SK-N-SH (cell line): ENCODE measurements at regions not wholly inside any gene's neighbourhood (a gene's known extent, or its start where the extent isn't known, plus 50 kb on each side); places are given as distances from the start of the nearest gene placed in this dataset.

Experiments used
- CTCF ChIA-PET: fragments of 300-600, 350-600 bp; formaldehyde crosslinking; extraction: SDS; loops from one replicate; lab custom pipeline; 2021; lab: Yijun Ruan, JAX
- POLR2A ChIA-PET: fragments of 350-600 bp; sonication (Branson Sonifier 250); formaldehyde crosslinking; extraction: SDS; loops from one replicate; lab custom pipeline; 2020; ENCODE audit warnings: antibody characterized with exemption, inconsistent platforms; lab: Yijun Ruan, JAX
- DNase-seq: peaks from one replicate; pipeline ENCODE4 v3.0.0; 2012
- H2AFZ ChIP-seq: fragments of 200-600 bp; sonication (generic); 2 replicates; pipeline ENCODE4 v1.8.1; 2016; ENCODE audit warnings: antibody characterized with exemption, mild to moderate bottlenecking, low read depth
- H3F3A ChIP-seq: fragments of 200-600 bp; sonication (generic); replicated peaks from 2 replicates; pipeline ENCODE3; 2016; ENCODE audit warnings: antibody characterized with exemption, mild to moderate bottlenecking; ENCODE audit not compliant: insufficient read depth
- H3K27ac ChIP-seq, 2 experiments: fragments of 200-500 bp in 1 of 2; fragments of 200-600 bp in 1 of 2; sonication (Bioruptor generic) in 1 of 2; sonication (generic), shearing (Covaris generic) in 1 of 2; 2 replicates each; pipeline versions ENCODE4 v1.5.1 to v1.6.1; 2014 to 2016; ENCODE audit warnings: low read depth in 2 of 2, inconsistent platforms in 1 of 2, low read length in 1 of 2, mild to moderate bottlenecking in 1 of 2, mixed read lengths in 1 of 2
- H3K27me3 ChIP-seq: fragments of 200-600 bp; sonication (generic), shearing (Covaris generic); 2 replicates; pipeline ENCODE4 v1.6.1; 2016; ENCODE audit warnings: mixed run types; ENCODE audit not compliant: insufficient read depth
- H3K36me3 ChIP-seq, 2 experiments: fragments of 200-500 bp in 1 of 2; fragments of 200-600 bp in 1 of 2; sonication (Bioruptor generic) in 1 of 2; sonication (generic) in 1 of 2; replicated peaks in 1 of 2; 2 replicates each; pipeline versions ENCODE3 to v1.5.1; 2014 to 2016; ENCODE audit warnings: low read length in 1 of 2, mild to moderate bottlenecking in 1 of 2; ENCODE audit not compliant: insufficient read depth in 2 of 2, control insufficient read depth in 1 of 2
- H3K4me1 ChIP-seq, 2 experiments: fragments of 200-500 bp in 1 of 2; fragments of 200-600 bp in 1 of 2; sonication (Bioruptor generic) in 1 of 2; sonication (generic), shearing (Covaris generic) in 1 of 2; 2 replicates each; pipeline versions ENCODE4 v1.5.1 to v1.6.1; 2014 to 2016; ENCODE audit warnings: low read depth in 1 of 2, low read length in 1 of 2, mixed run types in 1 of 2; ENCODE audit not compliant: insufficient read depth in 2 of 2, control insufficient read depth in 1 of 2
- H3K4me2 ChIP-seq: fragments of 200-600 bp; sonication (generic), shearing (Covaris generic); 2 replicates; pipeline ENCODE4 v1.6.1; 2017; ENCODE audit warnings: mixed run types
- H3K4me3 ChIP-seq, 2 experiments: fragments of 200-500 bp in 1 of 2; fragments of 200-600 bp in 1 of 2; sonication (Bioruptor generic) in 1 of 2; sonication (generic), shearing (Covaris generic) in 1 of 2; 2 replicates each; pipeline versions ENCODE4 v1.5.1 to v1.8.1; 2014 to 2016; ENCODE audit warnings: low read depth in 2 of 2, inconsistent platforms in 1 of 2, low read length in 1 of 2, mild to moderate bottlenecking in 1 of 2, mixed read lengths in 1 of 2, moderate library complexity in 1 of 2
- H3K79me2 ChIP-seq: fragments of 200-600 bp; sonication (generic); 2 replicates; pipeline ENCODE4 v1.8.1; 2017; ENCODE audit warnings: mild to moderate bottlenecking; ENCODE audit not compliant: insufficient read depth
- H3K9ac ChIP-seq: fragments of 200-600 bp; sonication (generic); 2 replicates; pipeline ENCODE4 v1.6.1; 2017; ENCODE audit warnings: mixed run types
- H3K9me2 ChIP-seq: fragments of 200-600 bp; sonication (generic); 2 replicates; pipeline ENCODE4 v1.6.1; 2017; ENCODE audit warnings: mixed run types
- H3K9me3 ChIP-seq: fragments of 200-600 bp; sonication (generic); 2 replicates; pipeline ENCODE4 v1.6.1; 2017; ENCODE audit warnings: mixed run types, mild to moderate bottlenecking, moderate library complexity
- H4K20me1 ChIP-seq: fragments of 200-600 bp; sonication (generic); 2 replicates; pipeline ENCODE4 v1.6.1; 2017; ENCODE audit warnings: mild to moderate bottlenecking, mixed run types; ENCODE audit not compliant: insufficient read depth
- CHD2 ChIP-seq: fragments of 150-350 bp; IDR thresholded peaks from 2 replicates; pipeline ENCODE4 v1.6.1; 2018; ENCODE audit warnings: low read length; ENCODE audit not compliant: partially characterized antibody
- EP300 ChIP-seq, 2 experiments: IDR thresholded peaks; 2 replicates each; pipeline versions ENCODE4 v1.4.0 to v1.6.1; 2012; ENCODE audit warnings: borderline replicate concordance in 1 of 2, low read depth in 1 of 2, low read length in 1 of 2
- EZH2phosphoT487 ChIP-seq: fragments of 200-600 bp; sonication (generic); IDR thresholded peaks from 2 replicates; pipeline ENCODE4 v1.6.1; 2017; ENCODE audit warnings: low read depth, mixed run types, mild to moderate bottlenecking, antibody characterized with exemption, moderate library complexity, borderline replicate concordance
- FOSL2 ChIP-seq: IDR thresholded peaks from 2 replicates; pipeline ENCODE4 v1.4.0; 2012; ENCODE audit warnings: low read depth, mild to moderate bottlenecking, moderate library complexity, borderline replicate concordance
- FOXJ3 ChIP-seq: sonication (generic); formaldehyde crosslinking; IDR thresholded peaks from 2 replicates; pipeline ENCODE4 v1.5.1; 2020; ENCODE audit warnings: mild to moderate bottlenecking, missing genetic modification reagents
- GABPA ChIP-seq: IDR thresholded peaks from 2 replicates; pipeline ENCODE4 v1.4.0; 2012; ENCODE audit warnings: low read depth, mild to moderate bottlenecking
- IRF3 ChIP-seq: fragments of 150-350 bp; IDR thresholded peaks from 2 replicates; pipeline ENCODE4 v1.6.1; 2016; ENCODE audit warnings: mild to moderate bottlenecking, low read depth, low read length
- MAX ChIP-seq: IDR thresholded peaks from 2 replicates; pipeline ENCODE4 v1.4.0; 2012; ENCODE audit warnings: low read depth
- MXI1 ChIP-seq: IDR thresholded peaks from 2 replicates; pipeline ENCODE4 v1.6.1; 2012; ENCODE audit warnings: mild to moderate bottlenecking, low read depth, low read length, improper control_type of control experiment
- PBX3 ChIP-seq: IDR thresholded peaks from 2 replicates; pipeline ENCODE4; 2012
- RAD21 ChIP-seq: IDR thresholded peaks from 2 replicates; pipeline ENCODE4 v1.6.1; 2012; ENCODE audit warnings: mild to moderate bottlenecking, low read length
- REST ChIP-seq: IDR thresholded peaks from 2 replicates; pipeline ENCODE4 v1.6.1; 2012; ENCODE audit warnings: mild to moderate bottlenecking, low read depth, low read length, moderate library complexity
- RXRA ChIP-seq: IDR thresholded peaks from 2 replicates; pipeline ENCODE4 v1.4.0; 2012; ENCODE audit warnings: low read depth, mild to moderate bottlenecking, borderline replicate concordance
- SIN3A ChIP-seq: IDR thresholded peaks from 2 replicates; pipeline ENCODE4 v1.6.1; 2012; ENCODE audit warnings: low read depth, mild to moderate bottlenecking, low read length, moderate library complexity, borderline replicate concordance
- TAF1 ChIP-seq: IDR thresholded peaks from 2 replicates; pipeline ENCODE4 v1.6.1; 2012; ENCODE audit warnings: low read depth, mild to moderate bottlenecking, low read length, moderate library complexity, borderline replicate concordance
- USF2 ChIP-seq: fragments of 150-350 bp; IDR thresholded peaks from 2 replicates; pipeline ENCODE4 v1.6.1; 2017; ENCODE audit warnings: antibody characterized with exemption, low read length, low read depth, borderline replicate concordance
- YY1 ChIP-seq: IDR thresholded peaks from 2 replicates; pipeline ENCODE4 v1.4.0; 2012; ENCODE audit warnings: low read depth, mild to moderate bottlenecking
- WGBS: methylation state at CpG from one replicate; pipeline ENCODE4 v1.1.6; 2017; ENCODE audit warnings: low lambda C conversion rate; 5-methylcytosine and 5-hydroxymethylcytosine counted together
- TF ChIP-seq, protein P1 (sequence below): fragments of 200-600 bp; sonication (generic); IDR thresholded peaks from 2 replicates; pipeline ENCODE4 v1.6.1; 2017; ENCODE audit warnings: antibody characterized with exemption, mild to moderate bottlenecking, moderate library complexity
- TF ChIP-seq, protein P2 (sequence below): IDR thresholded peaks from 2 replicates; pipeline ENCODE4 v1.4.0; 2012; ENCODE audit warnings: low read depth, borderline replicate concordance

DNA sequence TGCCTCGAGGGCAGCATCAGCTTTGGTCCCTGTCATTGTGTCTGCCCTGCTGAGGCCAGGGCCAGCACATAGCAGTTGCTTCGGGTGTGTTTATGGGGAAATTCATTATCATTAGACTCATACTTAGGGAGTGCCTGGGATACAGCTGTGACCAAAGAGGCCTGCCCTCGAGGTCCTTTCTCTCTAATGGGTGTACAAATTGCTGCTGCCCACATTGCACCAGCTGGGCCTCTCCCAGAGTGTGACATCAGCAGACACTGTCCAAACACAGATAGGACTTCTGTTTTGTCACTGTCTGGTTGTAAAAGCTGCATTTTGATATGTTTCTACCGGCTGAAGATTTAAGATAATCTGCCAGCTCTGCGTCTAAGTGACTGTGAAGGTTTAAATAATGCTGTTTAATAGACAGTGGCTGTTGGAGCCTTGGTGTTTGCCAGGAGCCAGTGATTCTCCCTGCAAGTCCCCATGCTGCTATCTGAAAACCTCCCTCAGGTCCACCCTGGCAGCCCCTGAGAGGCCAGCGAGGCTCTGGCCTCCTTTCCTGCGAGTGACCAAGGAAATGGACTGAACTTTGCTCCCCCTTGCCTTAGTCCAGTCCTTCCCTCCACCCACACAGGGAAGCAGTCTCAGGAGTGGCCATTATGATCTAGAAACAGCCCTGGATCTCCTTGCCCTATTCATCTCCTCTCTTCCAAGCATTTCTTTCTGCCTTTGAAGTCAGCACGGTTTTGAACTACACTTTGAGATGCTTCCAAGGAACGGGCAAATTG is 505.2 kb downstream of the TBC1D22A start:
- no peak overlapping the region for H3K4me2 ChIP-seq
- no peaks in the 10 kb centered on the region for H3K9me2 ChIP-seq
- H3K27me3 ChIP-seq: no peaks in the 10 kb centered on the region
- H3K36me3 ChIP-seq: no peaks in the 10 kb centered on the region
- H3K4me3 ChIP-seq: no peak overlapping the region
- no peak overlapping the region for H2AFZ ChIP-seq
- H3K79me2 ChIP-seq: no peaks in the 10 kb centered on the region
- TF ChIP-seq GABPA: no peak
- TF ChIP-seq EP300 (IDR thresholded peaks at IDR 0.05; ENCODE audit: borderline replicate concordance in 1 of 2, low read depth in 1 of 2, low read length in 1 of 2): no peak
- TF ChIP-seq FOXJ3: no peak
- TF ChIP-seq CHD2: no peak
- TF ChIP-seq IRF3: no peak
- TF ChIP-seq, protein P1, sequence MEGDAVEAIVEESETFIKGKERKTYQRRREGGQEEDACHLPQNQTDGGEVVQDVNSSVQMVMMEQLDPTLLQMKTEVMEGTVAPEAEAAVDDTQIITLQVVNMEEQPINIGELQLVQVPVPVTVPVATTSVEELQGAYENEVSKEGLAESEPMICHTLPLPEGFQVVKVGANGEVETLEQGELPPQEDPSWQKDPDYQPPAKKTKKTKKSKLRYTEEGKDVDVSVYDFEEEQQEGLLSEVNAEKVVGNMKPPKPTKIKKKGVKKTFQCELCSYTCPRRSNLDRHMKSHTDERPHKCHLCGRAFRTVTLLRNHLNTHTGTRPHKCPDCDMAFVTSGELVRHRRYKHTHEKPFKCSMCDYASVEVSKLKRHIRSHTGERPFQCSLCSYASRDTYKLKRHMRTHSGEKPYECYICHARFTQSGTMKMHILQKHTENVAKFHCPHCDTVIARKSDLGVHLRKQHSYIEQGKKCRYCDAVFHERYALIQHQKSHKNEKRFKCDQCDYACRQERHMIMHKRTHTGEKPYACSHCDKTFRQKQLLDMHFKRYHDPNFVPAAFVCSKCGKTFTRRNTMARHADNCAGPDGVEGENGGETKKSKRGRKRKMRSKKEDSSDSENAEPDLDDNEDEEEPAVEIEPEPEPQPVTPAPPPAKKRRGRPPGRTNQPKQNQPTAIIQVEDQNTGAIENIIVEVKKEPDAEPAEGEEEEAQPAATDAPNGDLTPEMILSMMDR: no peak
- TF ChIP-seq FOSL2: no peak
- TF ChIP-seq, protein P2, sequence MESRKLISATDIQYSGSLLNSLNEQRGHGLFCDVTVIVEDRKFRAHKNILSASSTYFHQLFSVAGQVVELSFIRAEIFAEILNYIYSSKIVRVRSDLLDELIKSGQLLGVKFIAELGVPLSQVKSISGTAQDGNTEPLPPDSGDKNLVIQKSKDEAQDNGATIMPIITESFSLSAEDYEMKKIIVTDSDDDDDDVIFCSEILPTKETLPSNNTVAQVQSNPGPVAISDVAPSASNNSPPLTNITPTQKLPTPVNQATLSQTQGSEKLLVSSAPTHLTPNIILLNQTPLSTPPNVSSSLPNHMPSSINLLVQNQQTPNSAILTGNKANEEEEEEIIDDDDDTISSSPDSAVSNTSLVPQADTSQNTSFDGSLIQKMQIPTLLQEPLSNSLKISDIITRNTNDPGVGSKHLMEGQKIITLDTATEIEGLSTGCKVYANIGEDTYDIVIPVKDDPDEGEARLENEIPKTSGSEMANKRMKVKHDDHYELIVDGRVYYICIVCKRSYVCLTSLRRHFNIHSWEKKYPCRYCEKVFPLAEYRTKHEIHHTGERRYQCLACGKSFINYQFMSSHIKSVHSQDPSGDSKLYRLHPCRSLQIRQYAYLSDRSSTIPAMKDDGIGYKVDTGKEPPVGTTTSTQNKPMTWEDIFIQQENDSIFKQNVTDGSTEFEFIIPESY: no peak
- no peak for TF ChIP-seq PBX3
- TF ChIP-seq TAF1: no peak
- no peak for TF ChIP-seq EZH2phosphoT487
- TF ChIP-seq MAX: no peak
- TF ChIP-seq REST: no peak
- TF ChIP-seq MXI1: no peak
- no peak for TF ChIP-seq RXRA
- no peak for TF ChIP-seq YY1
- TF ChIP-seq RAD21: no peak
- no peak for TF ChIP-seq USF2
- TF ChIP-seq SIN3A: no peak
- CTCF ChIA-PET: no interaction called here
- POLR2A ChIA-PET: no interaction called here
- H4K20me1 ChIP-seq: no peaks in the 10 kb centered on the region
- 5% methylated on average over 8 of the region's 9 CpGs for WGBS
- no peaks in the 10 kb centered on the region for H3F3A ChIP-seq
- DNase-seq: no peak
- H3K27ac ChIP-seq: no peak overlapping the region
- no peaks in the 10 kb centered on the region for H3K9me3 ChIP-seq
- H3K4me1 ChIP-seq: no peaks in the 10 kb centered on the region; a peak in 1 of 4 replicates
- H3K9ac ChIP-seq: no peak overlapping the region
